ENCODE measurements at regions not wholly inside any gene's neighbourhood (a gene's known extent, or its start where the extent isn't known, plus 50 kb on each side); places are given as distances from the start of the nearest gene placed in this dataset.
A peak's percentile ranks its signal among the peaks of the same experiment; 100 is the strongest.

GRCh38 chr5:31137676-31138075, 55.8 kb upstream of the CDH6 start:
- no peaks in the 10 kb centered on the region for H3K9me3 ChIP-seq (ENCODE audit: low read depth)
- no peak for DNase-seq (ENCODE audit: low read depth in 1 of 2, low spot score in 1 of 2)
- H3K4me3 ChIP-seq, result no peak overlapping the region
- H3K27ac ChIP-seq, result no peak overlapping the region
- no peaks in the 10 kb centered on the region for H3K4me1 ChIP-seq (ENCODE audit: low read depth)
- no peaks in the 10 kb centered on the region for H3K27me3 ChIP-seq
- TF ChIP-seq, protein P1, sequence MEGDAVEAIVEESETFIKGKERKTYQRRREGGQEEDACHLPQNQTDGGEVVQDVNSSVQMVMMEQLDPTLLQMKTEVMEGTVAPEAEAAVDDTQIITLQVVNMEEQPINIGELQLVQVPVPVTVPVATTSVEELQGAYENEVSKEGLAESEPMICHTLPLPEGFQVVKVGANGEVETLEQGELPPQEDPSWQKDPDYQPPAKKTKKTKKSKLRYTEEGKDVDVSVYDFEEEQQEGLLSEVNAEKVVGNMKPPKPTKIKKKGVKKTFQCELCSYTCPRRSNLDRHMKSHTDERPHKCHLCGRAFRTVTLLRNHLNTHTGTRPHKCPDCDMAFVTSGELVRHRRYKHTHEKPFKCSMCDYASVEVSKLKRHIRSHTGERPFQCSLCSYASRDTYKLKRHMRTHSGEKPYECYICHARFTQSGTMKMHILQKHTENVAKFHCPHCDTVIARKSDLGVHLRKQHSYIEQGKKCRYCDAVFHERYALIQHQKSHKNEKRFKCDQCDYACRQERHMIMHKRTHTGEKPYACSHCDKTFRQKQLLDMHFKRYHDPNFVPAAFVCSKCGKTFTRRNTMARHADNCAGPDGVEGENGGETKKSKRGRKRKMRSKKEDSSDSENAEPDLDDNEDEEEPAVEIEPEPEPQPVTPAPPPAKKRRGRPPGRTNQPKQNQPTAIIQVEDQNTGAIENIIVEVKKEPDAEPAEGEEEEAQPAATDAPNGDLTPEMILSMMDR (IDR thresholded peaks at IDR 0.05; ENCODE audit: low read depth, low read length), result no peak
- H3K36me3 ChIP-seq, result no peaks in the 10 kb centered on the region

GRCh38 chr5:31135542-31135941, 57.9 kb upstream of the CDH6 start:
- Histone ChIP-seq H3K9me3 (ENCODE audit: low read depth) (no peaks in the 10 kb centered on the region), H3K4me1 (ENCODE audit: low read depth) (no peaks in the 10 kb centered on the region), H3K27ac (no peak overlapping the region), H3K4me3 (no peak overlapping the region), H3K36me3 (no peaks in the 10 kb centered on the region), H3K27me3 (no peaks in the 10 kb centered on the region)
- no peak for DNase-seq (ENCODE audit: low read depth in 1 of 2, low spot score in 1 of 2)
- TF ChIP-seq, protein P1 (IDR thresholded peaks at IDR 0.05; ENCODE audit: low read depth, low read length), result no peak

- Histone ChIP-seq H3K27ac (no peak overlapping the region), H3K27me3 (no peaks in the 10 kb centered on the region), H3K36me3 (no peaks in the 10 kb centered on the region), H3K9me3 (ENCODE audit: low read depth) (no peaks in the 10 kb centered on the region), H3K4me3 (no peak overlapping the region), H3K4me1 (ENCODE audit: low read depth) (no peaks in the 10 kb centered on the region)
- DNase-seq (ENCODE audit: low read depth in 1 of 2, low spot score in 1 of 2), result peak in 1 of 2 donors; percentile 63
- TF ChIP-seq, protein P1 (IDR thresholded peaks at IDR 0.05; ENCODE audit: low read depth, low read length), result no peak
Observed at GRCh38 chr5:31133488-31133887, 60.0 kb upstream of the CDH6 start.

GRCh38 chr5:31131381-31131891, 62.0 kb upstream of the CDH6 start:
- TF ChIP-seq, protein P1 (IDR thresholded peaks at IDR 0.05; ENCODE audit: low read depth, low read length), result no peak
- H3K4me3 ChIP-seq, result no peak overlapping the region
- no peak overlapping the region for H3K27ac ChIP-seq
- no peak for DNase-seq (ENCODE audit: low read depth in 1 of 2, low spot score in 1 of 2)
- no peaks in the 10 kb centered on the region for H3K27me3 ChIP-seq
- no peaks in the 10 kb centered on the region for H3K9me3 ChIP-seq (ENCODE audit: low read depth)
- no peaks in the 10 kb centered on the region for H3K36me3 ChIP-seq
- no peaks in the 10 kb centered on the region for H3K4me1 ChIP-seq (ENCODE audit: low read depth)

DNA sequence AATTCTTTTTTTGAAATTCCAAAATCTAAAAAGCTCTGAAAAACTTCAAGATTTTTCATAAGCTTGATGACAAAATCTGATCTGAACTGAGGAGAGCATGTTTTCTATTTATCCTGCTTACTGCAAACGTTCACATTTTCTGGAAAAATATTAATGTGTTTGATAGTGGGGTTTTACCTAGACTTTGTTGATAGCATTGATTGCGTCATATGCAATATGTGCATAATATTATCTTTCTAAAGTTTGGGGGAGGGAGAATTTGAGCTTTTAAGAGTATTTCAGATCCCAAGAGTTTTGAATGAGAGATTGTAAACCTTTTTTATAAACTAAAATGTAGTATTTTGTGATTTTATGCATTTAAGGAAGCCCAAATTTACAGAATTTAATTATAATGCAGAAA, 62.8 kb upstream of the CDH6 start:
- H3K36me3 ChIP-seq, result no peaks in the 10 kb centered on the region
- no peak for DNase-seq (ENCODE audit: low read depth in 1 of 2, low spot score in 1 of 2)
- H3K4me1 ChIP-seq (ENCODE audit: low read depth), result no peaks in the 10 kb centered on the region
- H3K4me3 ChIP-seq, result no peak overlapping the region
- no peaks in the 10 kb centered on the region for H3K9me3 ChIP-seq (ENCODE audit: low read depth)
- TF ChIP-seq, protein P1 (IDR thresholded peaks at IDR 0.05; ENCODE audit: low read depth, low read length), result no peak
- no peaks in the 10 kb centered on the region for H3K27me3 ChIP-seq
- H3K27ac ChIP-seq, result no peak overlapping the region

Data from cardiac muscle cell (in vitro differentiated cells and primary cell).